GM21723 (cell line): ENCODE measurements at regions not wholly inside any gene's neighbourhood (a gene's known extent, or its start where the extent isn't known, plus 50 kb on each side); places are given as distances from the start of the nearest gene placed in this dataset.
"Not testable (repeated sequence)": the region's sequence is repeated elsewhere in the genome, so short reads cannot be mapped to it uniquely, and the experiment has no call there.

ENCODE experiments used
- ATAC-seq: cut with Tn5 transposase; IDR thresholded peaks from one replicate; pipeline ENCODE4 v1.9.1; 2021; ENCODE audit warnings: mild to moderate bottlenecking, moderate library complexity; ENCODE audit not compliant: unreplicated experiment

DNA sequence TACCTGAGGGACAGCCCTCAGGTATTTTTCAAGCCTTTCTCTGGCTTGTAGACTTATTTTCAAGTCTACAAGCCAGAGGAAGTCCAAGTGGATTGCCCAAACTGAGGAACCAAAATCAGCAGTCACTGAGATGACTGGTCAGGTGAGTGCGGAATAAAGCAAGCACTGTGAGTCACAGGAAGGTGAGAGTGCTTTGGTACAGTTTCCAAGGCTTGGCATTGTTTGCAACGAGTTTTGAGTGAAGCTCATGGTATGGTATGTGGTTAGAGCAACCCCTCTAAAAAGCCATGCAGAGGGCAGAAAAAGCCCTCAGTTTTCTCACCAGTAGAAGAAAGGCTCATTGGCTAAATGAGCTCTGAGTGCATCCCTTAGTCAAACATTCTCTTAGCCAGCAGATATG is 112.8 kb upstream of the EOLA2 start:
- no peak for ATAC-seq

GRCh38 chrX:150052226-150052625 is 113.9 kb upstream of the EOLA2 start:
- no peak for ATAC-seq

GRCh38 chrX:150058728-150059127 is 120.4 kb upstream of the EOLA2 start:
- ATAC-seq = no peak

DNA sequence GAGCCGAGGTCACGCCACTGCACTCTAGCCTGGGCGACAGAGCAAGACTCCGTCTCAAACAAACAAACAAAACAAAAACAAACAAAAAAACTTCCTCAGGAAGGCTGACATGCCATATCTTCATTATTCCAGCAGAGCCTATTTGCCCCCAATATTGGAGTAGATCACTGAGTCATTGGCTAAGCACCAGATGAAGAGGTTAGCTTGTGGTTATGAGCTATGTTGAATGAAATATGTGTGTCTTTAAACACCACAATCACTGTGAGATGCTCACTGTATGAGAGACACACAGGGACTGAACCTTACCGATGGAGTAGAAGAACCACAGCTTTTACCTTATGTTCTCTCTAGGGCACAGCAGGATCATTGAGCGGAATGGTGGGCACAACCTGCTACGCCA is 122.1 kb upstream of the EOLA2 start:
- no peak for ATAC-seq

DNA sequence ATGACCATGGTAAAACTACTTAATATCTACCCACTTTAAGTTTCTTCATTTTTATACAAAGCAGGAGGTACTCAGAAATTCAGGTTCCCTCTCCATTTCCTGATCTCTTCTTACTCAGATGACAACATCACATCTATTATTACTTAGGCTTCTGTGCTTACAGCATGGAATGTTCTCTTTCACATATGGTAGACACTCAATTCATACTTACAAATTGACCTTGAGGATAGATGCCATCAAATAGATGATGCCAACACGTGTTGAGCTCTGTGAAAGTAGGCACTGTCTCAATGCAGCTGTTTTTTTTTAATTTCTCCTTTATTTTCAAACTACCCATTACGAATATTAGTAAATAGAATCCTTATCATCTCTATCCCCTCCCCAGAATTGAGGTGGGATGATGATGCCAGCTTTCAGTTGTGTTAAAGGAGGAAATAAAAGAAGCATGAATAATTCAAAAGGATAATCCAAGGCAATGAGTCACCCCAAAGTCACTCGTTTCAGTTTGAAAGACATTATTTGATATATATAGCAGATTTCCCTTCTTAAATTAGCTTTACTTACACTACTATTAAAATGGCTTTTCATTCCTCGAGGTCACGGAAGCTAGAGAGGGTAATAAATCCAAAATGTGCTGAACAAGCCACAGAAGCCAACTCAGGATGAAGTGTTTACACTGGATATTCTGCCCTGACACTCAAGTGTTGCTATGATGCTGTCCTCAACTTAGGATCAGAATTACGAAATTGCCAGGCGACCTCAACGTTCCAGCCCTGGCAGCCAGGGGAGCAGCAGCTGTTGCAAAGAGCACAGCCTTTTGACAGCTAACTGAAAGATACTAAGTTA is 124.2 kb upstream of the EOLA2 start:
- ATAC-seq = no peak

- no peak for ATAC-seq
Measured at GRCh38 chrX:150063138-150063518, 124.8 kb upstream of the EOLA2 start.

DNA sequence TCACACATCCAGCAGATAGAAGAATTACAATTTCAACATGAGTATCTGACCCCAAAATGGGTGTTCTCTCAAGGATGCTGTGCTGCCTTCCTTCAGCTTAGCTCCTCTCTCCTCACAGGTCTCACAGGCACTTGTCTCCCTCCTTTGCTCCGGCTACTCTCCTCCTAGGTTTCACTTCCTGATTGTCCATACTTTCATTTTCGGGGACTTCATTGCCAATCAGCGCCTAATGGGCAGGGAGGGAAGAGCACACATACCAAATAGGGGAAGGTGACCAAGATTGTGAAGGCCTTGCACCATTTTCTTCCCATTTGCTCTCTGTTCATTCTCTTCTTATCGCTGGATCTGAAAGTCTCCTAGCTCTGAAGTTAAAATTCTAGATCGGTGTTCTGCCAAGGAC is 125.4 kb upstream of the EOLA2 start:
- no peak for ATAC-seq

- no peak for ATAC-seq
Measured at GRCh38 chrX:150074175-150074574, 135.9 kb upstream of the EOLA2 start.

GRCh38 chrX:150080497-150080896 is 142.2 kb upstream of the EOLA2 start:
- no peak for ATAC-seq

GRCh38 chrX:150081076-150081475 is 142.8 kb upstream of the EOLA2 start:
- no peak for ATAC-seq

- no peak for ATAC-seq
Measured at GRCh38 chrX:150084496-150085229, 146.4 kb upstream of the EOLA2 start.

DNA sequence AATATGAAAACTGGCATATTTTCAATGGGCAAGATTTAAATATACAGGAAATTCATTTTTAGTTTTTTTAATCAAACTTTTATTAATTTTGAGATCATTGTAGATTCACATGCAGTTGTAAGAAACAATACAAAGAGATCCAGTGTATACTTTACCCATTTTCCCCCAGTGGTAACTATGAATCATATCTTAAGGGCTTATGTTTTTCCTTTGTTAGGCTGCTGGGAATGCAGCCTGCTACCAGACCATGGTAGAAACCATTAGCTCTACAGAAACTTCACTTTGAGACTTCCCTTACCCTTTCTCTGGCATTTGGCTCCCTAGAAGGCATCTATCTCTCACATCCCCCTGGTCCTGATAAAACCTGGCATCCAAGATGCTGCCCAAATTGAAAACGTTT is 147.6 kb upstream of the EOLA2 start:
- ATAC-seq = no peak

DNA sequence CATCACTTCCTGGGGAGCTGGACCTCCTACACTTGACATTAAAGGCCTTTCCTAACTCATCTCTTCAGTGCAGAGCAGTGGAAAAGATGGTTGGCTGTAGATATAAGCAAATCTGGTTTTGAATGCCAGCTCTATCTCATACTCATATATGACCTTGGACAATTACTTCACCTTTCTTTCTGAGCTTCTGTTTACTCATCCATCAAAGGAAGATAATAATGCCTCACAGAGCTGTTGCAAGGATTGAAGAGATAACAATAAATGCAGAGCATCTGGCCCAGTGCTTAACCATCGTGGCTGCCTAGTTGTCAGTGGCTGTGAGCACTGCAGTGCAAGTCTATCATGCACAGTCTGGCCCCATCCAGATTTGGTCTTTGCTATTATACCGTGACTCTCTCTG is 148.1 kb upstream of the EOLA2 start:
- ATAC-seq = no peak

DNA sequence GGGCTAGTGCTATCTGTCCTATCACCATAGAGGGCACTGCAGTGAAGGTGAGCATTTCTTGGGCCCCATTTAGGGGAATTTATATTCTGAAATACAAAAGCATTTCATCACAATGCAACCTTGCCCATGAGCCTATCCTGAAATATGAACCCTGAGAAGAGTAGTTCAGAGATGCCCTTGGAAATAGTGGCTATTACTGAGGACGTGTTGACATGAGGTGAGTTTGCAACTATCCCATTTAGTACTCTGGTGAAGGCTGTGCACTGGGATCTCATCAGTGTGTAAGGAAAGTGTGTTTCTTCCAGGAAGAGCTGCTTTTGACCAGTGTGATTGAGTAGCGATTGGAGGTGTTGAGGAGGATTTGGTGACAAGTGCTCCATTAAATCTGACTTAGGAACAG is 149.3 kb upstream of the EOLA2 start:
- no peak for ATAC-seq

GRCh38 chrX:150088042-150088441 is 149.8 kb upstream of the EOLA2 start:
- ATAC-seq = no peak

- ATAC-seq = no peak
Measured at GRCh38 chrX:150088766-150089518, 150.7 kb upstream of the EOLA2 start.

- not testable (repeated sequence) for ATAC-seq
Measured at GRCh38 chrX:150091300-150091699, 153.0 kb upstream of the EOLA2 start.

- no peak for ATAC-seq
Measured at GRCh38 chrX:150092549-150092948, 154.3 kb upstream of the EOLA2 start.

DNA sequence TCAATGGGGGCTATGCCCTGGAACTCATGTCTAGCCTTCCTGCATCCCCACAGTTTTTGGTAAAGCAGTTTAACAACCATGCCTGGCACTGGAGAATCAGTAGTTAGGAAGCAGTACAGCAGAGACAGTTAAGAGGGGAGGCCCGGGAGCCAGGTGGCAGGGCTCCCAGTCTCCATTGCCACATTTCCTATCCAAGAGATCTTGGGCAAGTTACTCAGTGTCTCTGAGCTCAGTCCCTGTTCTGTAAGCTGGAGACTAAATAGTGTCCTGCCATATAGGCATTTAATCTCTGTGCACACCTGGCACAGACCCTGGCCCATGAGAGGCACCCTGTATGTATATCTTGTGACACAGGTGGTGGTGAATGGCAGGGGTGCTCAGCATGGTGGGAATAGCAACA is 156.1 kb upstream of the EOLA2 start:
- ATAC-seq = no peak

DNA sequence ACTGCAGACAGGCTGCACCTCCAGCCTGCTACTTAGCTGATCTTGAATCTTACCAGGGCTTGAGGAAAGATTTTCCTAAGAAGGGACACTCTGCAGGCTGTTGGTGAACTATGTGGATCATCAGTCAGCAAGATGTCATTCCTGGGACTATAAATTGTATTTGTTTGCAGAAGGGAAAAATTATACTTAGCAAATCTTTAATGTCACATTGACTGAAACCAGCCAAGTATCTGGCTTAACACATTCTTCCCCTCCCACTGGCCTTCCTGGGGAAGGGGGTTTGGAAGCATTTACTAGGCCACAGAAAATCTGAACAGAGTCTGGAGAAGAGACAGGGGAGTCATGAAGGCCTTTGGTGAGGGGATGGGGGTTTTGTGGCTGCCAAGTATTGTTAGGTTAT is 156.7 kb upstream of the EOLA2 start:
- ATAC-seq = no peak

- no peak for ATAC-seq
Measured at GRCh38 chrX:150099316-150099715, 161.0 kb upstream of the EOLA2 start.

GRCh38 chrX:150100261-150100660 is 162.0 kb upstream of the EOLA2 start:
- no peak for ATAC-seq
